NB4 (cell line): ENCODE measurements at regions not wholly inside any gene's neighbourhood (a gene's known extent, or its start where the extent isn't known, plus 50 kb on each side); places are given as distances from the start of the nearest gene placed in this dataset.

Experiments
- TF ChIP-seq, protein P1 (sequence below): IDR thresholded peaks from one replicate; pipeline ENCODE4 v1.5.1; 2012; ENCODE audit warnings: low read depth, low read length
- TF ChIP-seq, protein P2 (sequence below): IDR thresholded peaks from 2 replicates; pipeline ENCODE4 v1.6.1; 2011; ENCODE audit warnings: low read depth, low read length

DNA sequence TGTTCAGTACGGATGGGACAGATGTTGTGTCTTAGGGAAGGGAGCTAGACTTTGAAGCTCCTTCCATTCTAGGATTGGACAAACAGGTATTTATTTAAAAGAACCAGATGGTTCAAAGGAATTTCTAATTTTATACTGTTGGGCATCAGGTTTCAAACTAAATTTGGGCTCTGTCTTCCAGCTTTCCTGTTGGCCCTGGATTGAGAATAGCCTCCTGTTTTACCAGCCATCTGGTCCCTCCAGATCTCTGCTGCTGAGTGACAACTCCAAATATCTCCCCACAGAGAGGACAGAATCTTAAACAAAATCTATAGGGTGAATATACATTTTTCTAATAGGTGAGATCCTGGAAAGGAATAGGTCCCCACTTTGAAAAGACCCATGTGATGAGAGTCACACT lies 52.5 kb upstream of the CNIH3 start:
- TF ChIP-seq, protein P1, sequence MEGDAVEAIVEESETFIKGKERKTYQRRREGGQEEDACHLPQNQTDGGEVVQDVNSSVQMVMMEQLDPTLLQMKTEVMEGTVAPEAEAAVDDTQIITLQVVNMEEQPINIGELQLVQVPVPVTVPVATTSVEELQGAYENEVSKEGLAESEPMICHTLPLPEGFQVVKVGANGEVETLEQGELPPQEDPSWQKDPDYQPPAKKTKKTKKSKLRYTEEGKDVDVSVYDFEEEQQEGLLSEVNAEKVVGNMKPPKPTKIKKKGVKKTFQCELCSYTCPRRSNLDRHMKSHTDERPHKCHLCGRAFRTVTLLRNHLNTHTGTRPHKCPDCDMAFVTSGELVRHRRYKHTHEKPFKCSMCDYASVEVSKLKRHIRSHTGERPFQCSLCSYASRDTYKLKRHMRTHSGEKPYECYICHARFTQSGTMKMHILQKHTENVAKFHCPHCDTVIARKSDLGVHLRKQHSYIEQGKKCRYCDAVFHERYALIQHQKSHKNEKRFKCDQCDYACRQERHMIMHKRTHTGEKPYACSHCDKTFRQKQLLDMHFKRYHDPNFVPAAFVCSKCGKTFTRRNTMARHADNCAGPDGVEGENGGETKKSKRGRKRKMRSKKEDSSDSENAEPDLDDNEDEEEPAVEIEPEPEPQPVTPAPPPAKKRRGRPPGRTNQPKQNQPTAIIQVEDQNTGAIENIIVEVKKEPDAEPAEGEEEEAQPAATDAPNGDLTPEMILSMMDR, result no peak
- TF ChIP-seq, protein P2, sequence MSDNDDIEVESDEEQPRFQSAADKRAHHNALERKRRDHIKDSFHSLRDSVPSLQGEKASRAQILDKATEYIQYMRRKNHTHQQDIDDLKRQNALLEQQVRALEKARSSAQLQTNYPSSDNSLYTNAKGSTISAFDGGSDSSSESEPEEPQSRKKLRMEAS, result no peak
